GM23338 (cell line): ENCODE measurements at regions not wholly inside any gene's neighbourhood (a gene's known extent, or its start where the extent isn't known, plus 50 kb on each side); places are given as distances from the start of the nearest gene placed in this dataset.

ENCODE experiments used
- ATAC-seq: fragments of 200-7000 bp; cut with Tn5 transposase; 3 replicates; pipeline ENCODE4 v1.9.1; 2020
- DNase-seq: peaks from one replicate; pipeline ENCODE4 v3.0.0-alpha.2; 2015; ENCODE audit warnings: low spot score
- H2AFZ ChIP-seq: fragments of 200-600 bp; sonication (generic); 2 replicates; pipeline ENCODE4 v1.8.0; 2016; ENCODE audit warnings: antibody characterized with exemption, mild to moderate bottlenecking, moderate library complexity
- H3F3A ChIP-seq: fragments of 200-600 bp; sonication (generic); replicated peaks from 2 replicates; pipeline ENCODE4 v1.8.0; 2017; ENCODE audit warnings: antibody characterized with exemption, mixed run types, low read depth
- H3K27ac ChIP-seq: fragments of 200-600 bp; sonication (generic); 2 replicates; pipeline ENCODE4 v1.6.1; 2016; ENCODE audit warnings: low read depth
- H3K27me3 ChIP-seq: fragments of 200-600 bp; sonication (generic); 2 replicates; pipeline ENCODE4 v1.8.0; 2016; ENCODE audit warnings: mild to moderate bottlenecking, mixed run types, moderate library complexity; ENCODE audit not compliant: insufficient read depth
- H3K36me3 ChIP-seq: fragments of 200-600 bp; sonication (generic); 2 replicates; pipeline ENCODE4 v1.8.0; 2016; ENCODE audit warnings: mild to moderate bottlenecking; ENCODE audit not compliant: insufficient read depth
- H3K4me1 ChIP-seq: fragments of 200-600 bp; sonication (generic); 2 replicates; pipeline ENCODE4 v1.8.0; 2016; ENCODE audit warnings: mild to moderate bottlenecking, moderate library complexity; ENCODE audit not compliant: insufficient read depth
- H3K4me2 ChIP-seq: fragments of 200-600 bp; sonication (generic); 2 replicates; pipeline ENCODE4 v1.7.1; 2017; ENCODE audit warnings: mixed run types
- H3K4me3 ChIP-seq: fragments of 200-600 bp; sonication (generic); 2 replicates; pipeline ENCODE4 v1.6.1; 2016; ENCODE audit warnings: mixed run types
- H3K79me2 ChIP-seq: fragments of 200-600 bp; sonication (generic); replicated peaks from 2 replicates; pipeline ENCODE4 v1.8.0; 2017; ENCODE audit warnings: mild to moderate bottlenecking; ENCODE audit not compliant: insufficient read depth
- H3K9me2 ChIP-seq: fragments of 200-600 bp; sonication (generic); 2 replicates; pipeline ENCODE4 v1.8.0; 2017; ENCODE audit not compliant: insufficient read depth
- H4K20me1 ChIP-seq: fragments of 200-600 bp; sonication (generic); replicated peaks from 2 replicates; pipeline ENCODE4 v1.8.0; 2017; ENCODE audit warnings: mild to moderate bottlenecking; ENCODE audit not compliant: insufficient read depth
- H3K27ac Mint-ChIP-seq: 2 replicates; pipeline ENCODE4 v1.8.0; 2020; ENCODE audit warnings: inconsistent platforms, mild to moderate bottlenecking, moderate library complexity, mixed read lengths
- H3K27me3 Mint-ChIP-seq: 3 replicates; pipeline ENCODE4 v1.8.0; 2022; ENCODE audit warnings: low read depth, mild to moderate bottlenecking, moderate library complexity, mixed read lengths, inconsistent platforms; ENCODE audit not compliant: insufficient read depth, poor library complexity
- H3K36me3 Mint-ChIP-seq: 3 replicates; pipeline ENCODE4 v1.8.0; 2021; ENCODE audit warnings: low read depth, mild to moderate bottlenecking, inconsistent platforms, moderate library complexity, mixed read lengths
- H3K4me1 Mint-ChIP-seq: 3 replicates; pipeline ENCODE4 v1.8.0; 2020; ENCODE audit warnings: mild to moderate bottlenecking, inconsistent platforms, mixed read lengths
- H3K4me3 Mint-ChIP-seq: 3 replicates; pipeline ENCODE4 v1.8.0; 2021; ENCODE audit warnings: moderate library complexity, mild to moderate bottlenecking, inconsistent platforms, mixed read lengths
- H3K9me3 Mint-ChIP-seq: 3 replicates; pipeline ENCODE4 v1.8.0; 2020; ENCODE audit warnings: moderate library complexity, mild to moderate bottlenecking, inconsistent platforms, mixed read lengths
- EZH2phosphoT487 ChIP-seq: fragments of 200-600 bp; sonication (generic); IDR thresholded peaks from one replicate; pipeline ENCODE4 v1.8.1; 2018; ENCODE audit warnings: antibody characterized with exemption; ENCODE audit not compliant: unreplicated experiment
- NANOG ChIP-seq: IDR thresholded peaks from 2 replicates; pipeline ENCODE4 v1.6.1; 2016; ENCODE audit warnings: antibody characterized with exemption, borderline replicate concordance
- STAT1 ChIP-seq: IDR thresholded peaks from one replicate; pipeline ENCODE4 v1.6.1; 2016; ENCODE audit warnings: antibody characterized with exemption; ENCODE audit not compliant: unreplicated experiment
- ZNF114 ChIP-seq: fragments of 250-450 bp; sonication (Bioruptor Pico); IDR thresholded peaks from 2 replicates; pipeline ENCODE4 v1.5.0; 2020; ENCODE audit warnings: mild to moderate bottlenecking, moderate library complexity
- TF ChIP-seq, protein P1 (sequence below): IDR thresholded peaks from one replicate; pipeline ENCODE4 v1.6.1; 2018; ENCODE audit warnings: antibody characterized with exemption; ENCODE audit not compliant: unreplicated experiment
- TF ChIP-seq, protein P2 (sequence below): fragments of 250-450 bp; sonication (Bioruptor Pico); IDR thresholded peaks from 2 replicates; pipeline ENCODE4 v1.5.0; 2020; ENCODE audit warnings: mild to moderate bottlenecking, moderate library complexity

DNA sequence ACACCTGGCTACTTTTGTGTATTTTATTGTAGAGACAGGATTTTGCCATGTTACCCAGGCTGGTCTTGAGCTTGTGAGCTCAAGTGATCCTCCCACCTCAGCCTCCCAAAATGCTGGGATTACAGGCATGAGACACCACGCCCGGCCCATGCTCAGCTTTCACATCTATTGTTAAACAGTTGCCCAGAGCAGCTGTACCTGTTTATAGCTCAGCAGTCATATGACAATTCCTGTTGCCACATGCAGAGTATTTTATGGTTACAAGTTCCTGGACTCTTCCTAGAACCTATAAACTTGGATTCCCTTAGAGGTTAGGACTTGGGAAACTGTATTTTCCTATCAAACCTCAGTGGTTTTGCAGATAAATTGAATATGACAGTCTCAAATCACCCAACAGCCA, 188.3 kb upstream of the KCNG1 start:
- Histone ChIP-seq H3K79me2 (no peaks in the 10 kb centered on the region), H3K36me3 (no peaks in the 10 kb centered on the region), H3F3A (no peaks in the 10 kb centered on the region), H4K20me1 (no peaks in the 10 kb centered on the region), H3K4me2 (no peak overlapping the region), H3K27me3 (no peaks in the 10 kb centered on the region), H2AFZ (no peak overlapping the region), H3K9me2 (no peaks in the 10 kb centered on the region), H3K4me3 (no peak overlapping the region), H3K4me1 (peaks cover 12% of the 10 kb centered on the region), H3K27ac (no peak overlapping the region)
- ATAC-seq (no peak), DNase-seq (no peak)
- Mint-ChIP-seq H3K9me3 (peaks cover 2% of the 10 kb centered on the region), H3K27me3 (no peaks in the 10 kb centered on the region), H3K27ac (no peak overlapping the region), H3K36me3 (no peaks in the 10 kb centered on the region), H3K4me3 (no peak overlapping the region), H3K4me1 (peaks cover 15% of the 10 kb centered on the region)
- TF ChIP-seq EZH2phosphoT487 (no peak), STAT1 (no peak), ZNF114 (CRISPR knock-in tag) (no peak), NANOG (no peak)
- TF ChIP-seq, protein P1, sequence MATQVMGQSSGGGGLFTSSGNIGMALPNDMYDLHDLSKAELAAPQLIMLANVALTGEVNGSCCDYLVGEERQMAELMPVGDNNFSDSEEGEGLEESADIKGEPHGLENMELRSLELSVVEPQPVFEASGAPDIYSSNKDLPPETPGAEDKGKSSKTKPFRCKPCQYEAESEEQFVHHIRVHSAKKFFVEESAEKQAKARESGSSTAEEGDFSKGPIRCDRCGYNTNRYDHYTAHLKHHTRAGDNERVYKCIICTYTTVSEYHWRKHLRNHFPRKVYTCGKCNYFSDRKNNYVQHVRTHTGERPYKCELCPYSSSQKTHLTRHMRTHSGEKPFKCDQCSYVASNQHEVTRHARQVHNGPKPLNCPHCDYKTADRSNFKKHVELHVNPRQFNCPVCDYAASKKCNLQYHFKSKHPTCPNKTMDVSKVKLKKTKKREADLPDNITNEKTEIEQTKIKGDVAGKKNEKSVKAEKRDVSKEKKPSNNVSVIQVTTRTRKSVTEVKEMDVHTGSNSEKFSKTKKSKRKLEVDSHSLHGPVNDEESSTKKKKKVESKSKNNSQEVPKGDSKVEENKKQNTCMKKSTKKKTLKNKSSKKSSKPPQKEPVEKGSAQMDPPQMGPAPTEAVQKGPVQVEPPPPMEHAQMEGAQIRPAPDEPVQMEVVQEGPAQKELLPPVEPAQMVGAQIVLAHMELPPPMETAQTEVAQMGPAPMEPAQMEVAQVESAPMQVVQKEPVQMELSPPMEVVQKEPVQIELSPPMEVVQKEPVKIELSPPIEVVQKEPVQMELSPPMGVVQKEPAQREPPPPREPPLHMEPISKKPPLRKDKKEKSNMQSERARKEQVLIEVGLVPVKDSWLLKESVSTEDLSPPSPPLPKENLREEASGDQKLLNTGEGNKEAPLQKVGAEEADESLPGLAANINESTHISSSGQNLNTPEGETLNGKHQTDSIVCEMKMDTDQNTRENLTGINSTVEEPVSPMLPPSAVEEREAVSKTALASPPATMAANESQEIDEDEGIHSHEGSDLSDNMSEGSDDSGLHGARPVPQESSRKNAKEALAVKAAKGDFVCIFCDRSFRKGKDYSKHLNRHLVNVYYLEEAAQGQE = no peak
- TF ChIP-seq, protein P2, sequence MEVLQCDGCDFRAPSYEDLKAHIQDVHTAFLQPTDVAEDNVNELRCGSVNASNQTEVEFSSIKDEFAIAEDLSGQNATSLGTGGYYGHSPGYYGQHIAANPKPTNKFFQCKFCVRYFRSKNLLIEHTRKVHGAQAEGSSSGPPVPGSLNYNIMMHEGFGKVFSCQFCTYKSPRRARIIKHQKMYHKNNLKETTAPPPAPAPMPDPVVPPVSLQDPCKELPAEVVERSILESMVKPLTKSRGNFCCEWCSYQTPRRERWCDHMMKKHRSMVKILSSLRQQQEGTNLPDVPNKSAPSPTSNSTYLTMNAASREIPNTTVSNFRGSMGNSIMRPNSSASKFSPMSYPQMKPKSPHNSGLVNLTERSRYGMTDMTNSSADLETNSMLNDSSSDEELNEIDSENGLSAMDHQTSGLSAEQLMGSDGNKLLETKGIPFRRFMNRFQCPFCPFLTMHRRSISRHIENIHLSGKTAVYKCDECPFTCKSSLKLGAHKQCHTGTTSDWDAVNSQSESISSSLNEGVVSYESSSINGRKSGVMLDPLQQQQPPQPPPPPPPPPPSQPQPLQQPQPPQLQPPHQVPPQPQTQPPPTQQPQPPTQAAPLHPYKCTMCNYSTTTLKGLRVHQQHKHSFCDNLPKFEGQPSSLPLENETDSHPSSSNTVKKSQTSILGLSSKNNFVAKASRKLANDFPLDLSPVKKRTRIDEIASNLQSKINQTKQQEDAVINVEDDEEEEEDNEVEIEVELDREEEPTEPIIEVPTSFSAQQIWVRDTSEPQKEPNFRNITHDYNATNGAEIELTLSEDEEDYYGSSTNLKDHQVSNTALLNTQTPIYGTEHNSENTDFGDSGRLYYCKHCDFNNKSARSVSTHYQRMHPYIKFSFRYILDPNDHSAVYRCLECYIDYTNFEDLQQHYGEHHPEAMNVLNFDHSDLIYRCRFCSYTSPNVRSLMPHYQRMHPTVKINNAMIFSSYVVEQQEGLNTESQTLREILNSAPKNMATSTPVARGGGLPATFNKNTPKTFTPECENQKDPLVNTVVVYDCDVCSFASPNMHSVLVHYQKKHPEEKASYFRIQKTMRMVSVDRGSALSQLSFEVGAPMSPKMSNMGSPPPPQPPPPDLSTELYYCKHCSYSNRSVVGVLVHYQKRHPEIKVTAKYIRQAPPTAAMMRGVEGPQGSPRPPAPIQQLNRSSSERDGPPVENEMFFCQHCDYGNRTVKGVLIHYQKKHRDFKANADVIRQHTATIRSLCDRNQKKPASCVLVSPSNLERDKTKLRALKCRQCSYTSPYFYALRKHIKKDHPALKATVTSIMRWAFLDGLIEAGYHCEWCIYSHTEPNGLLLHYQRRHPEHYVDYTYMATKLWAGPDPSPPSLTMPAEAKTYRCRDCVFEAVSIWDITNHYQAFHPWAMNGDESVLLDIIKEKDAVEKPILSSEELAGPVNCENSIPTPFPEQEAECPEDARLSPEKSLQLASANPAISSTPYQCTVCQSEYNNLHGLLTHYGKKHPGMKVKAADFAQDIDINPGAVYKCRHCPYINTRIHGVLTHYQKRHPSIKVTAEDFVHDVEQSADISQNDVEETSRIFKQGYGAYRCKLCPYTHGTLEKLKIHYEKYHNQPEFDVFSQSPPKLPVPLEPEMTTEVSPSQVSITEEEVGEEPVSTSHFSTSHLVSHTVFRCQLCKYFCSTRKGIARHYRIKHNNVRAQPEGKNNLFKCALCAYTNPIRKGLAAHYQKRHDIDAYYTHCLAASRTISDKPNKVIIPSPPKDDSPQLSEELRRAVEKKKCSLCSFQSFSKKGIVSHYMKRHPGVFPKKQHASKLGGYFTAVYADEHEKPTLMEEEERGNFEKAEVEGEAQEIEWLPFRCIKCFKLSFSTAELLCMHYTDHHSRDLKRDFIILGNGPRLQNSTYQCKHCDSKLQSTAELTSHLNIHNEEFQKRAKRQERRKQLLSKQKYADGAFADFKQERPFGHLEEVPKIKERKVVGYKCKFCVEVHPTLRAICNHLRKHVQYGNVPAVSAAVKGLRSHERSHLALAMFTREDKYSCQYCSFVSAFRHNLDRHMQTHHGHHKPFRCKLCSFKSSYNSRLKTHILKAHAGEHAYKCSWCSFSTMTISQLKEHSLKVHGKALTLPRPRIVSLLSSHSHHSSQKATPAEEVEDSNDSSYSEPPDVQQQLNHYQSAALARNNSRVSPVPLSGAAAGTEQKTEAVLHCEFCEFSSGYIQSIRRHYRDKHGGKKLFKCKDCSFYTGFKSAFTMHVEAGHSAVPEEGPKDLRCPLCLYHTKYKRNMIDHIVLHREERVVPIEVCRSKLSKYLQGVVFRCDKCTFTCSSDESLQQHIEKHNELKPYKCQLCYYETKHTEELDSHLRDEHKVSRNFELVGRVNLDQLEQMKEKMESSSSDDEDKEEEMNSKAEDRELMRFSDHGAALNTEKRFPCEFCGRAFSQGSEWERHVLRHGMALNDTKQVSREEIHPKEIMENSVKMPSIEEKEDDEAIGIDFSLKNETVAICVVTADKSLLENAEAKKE (CRISPR knock-in tag) = no peak
